ENCODE measurements at regions not wholly inside any gene's neighbourhood (a gene's known extent, or its start where the extent isn't known, plus 50 kb on each side); places are given as distances from the start of the nearest gene placed in this dataset.

- BruUV-seq (replicated peaks): no TSS peak
- CTCF ChIA-PET: no interaction called here
- dilution Hi-C loops (cut with MboI; ENCODE audit: extremely low pct_ligation_motif_present, low sequenced_read_pairs) (no loop called here), intact Hi-C loops (cut with micrococcal nuclease) (no loop called here)
- Histone ChIP-seq H3K4me3 (replicated peaks in 1 of 3; ENCODE audit: insufficient read depth in 1 of 3, low read depth in 1 of 3, low read length in 3 of 3) (no peak overlapping the region), H3K9ac (replicated peaks; ENCODE audit: extremely low read depth, insufficient read depth, low read length) (no peak overlapping the region), H3K9me1 (replicated peaks; ENCODE audit: control insufficient read depth, extremely low read depth, insufficient read depth, low read length) (no peaks in the 10 kb centered on the region), H3K27ac (ENCODE audit: insufficient read depth, low read depth, low read length) (no peak overlapping the region), H3K27me3 (ENCODE audit: control insufficient read depth in 2 of 2, insufficient read depth in 2 of 2, low read length in 2 of 2) (no peaks in the 10 kb centered on the region), H3K9me3 (replicated peaks; ENCODE audit: control insufficient read depth, insufficient read depth, low read length) (peaks cover 7% of the 10 kb centered on the region), H3K79me2 (ENCODE audit: control insufficient read depth, insufficient read depth, low read length) (no peaks in the 10 kb centered on the region), H3K4me1 (ENCODE audit: control insufficient read depth, extremely low read depth, insufficient read depth, low read length) (no peaks in the 10 kb centered on the region), H4K20me1 (replicated peaks; ENCODE audit: control insufficient read depth, extremely low read depth, insufficient read depth, low read length) (no peaks in the 10 kb centered on the region), H3K4me2 (ENCODE audit: insufficient read depth, low read length) (no peak overlapping the region), H3K36me3 (ENCODE audit: control insufficient read depth in 2 of 2, extremely low read depth in 1 of 2, insufficient read depth in 2 of 2, low read length in 2 of 2) (no peaks in the 10 kb centered on the region), H2AFZ (ENCODE audit: low read depth, low read length) (no peak overlapping the region)
- no peak for DNase-seq (ENCODE audit: low read depth, low spot score)
- POLR2A ChIA-PET: no interaction called here
- no peak for TF ChIP-seq MAX (IDR thresholded peaks at IDR 0.05; ENCODE audit: insufficient read depth, insufficient read length)
- FAIRE-seq: no peak
Observed at GRCh38 chr3:68403741-68404140, 528.6 kb downstream of the TAFA4 start.

- BruUV-seq (replicated peaks): no TSS peak
Observed at GRCh38 chr3:68402235-68402918, 530.0 kb downstream of the TAFA4 start.

More at GRCh38 chr3:68402235-68402918, 530.0 kb downstream of the TAFA4 start:
- Histone ChIP-seq H3K4me1 (ENCODE audit: control insufficient read depth, extremely low read depth, insufficient read depth, low read length) (no peaks in the 10 kb centered on the region), H3K27me3 (ENCODE audit: control insufficient read depth in 2 of 2, insufficient read depth in 2 of 2, low read length in 2 of 2) (no peaks in the 10 kb centered on the region), H4K20me1 (replicated peaks; ENCODE audit: control insufficient read depth, extremely low read depth, insufficient read depth, low read length) (no peaks in the 10 kb centered on the region), H3K9me1 (replicated peaks; ENCODE audit: control insufficient read depth, extremely low read depth, insufficient read depth, low read length) (no peaks in the 10 kb centered on the region), H3K4me3 (replicated peaks in 1 of 3; ENCODE audit: insufficient read depth in 1 of 3, low read depth in 1 of 3, low read length in 3 of 3) (no peak overlapping the region), H3K4me2 (ENCODE audit: insufficient read depth, low read length) (no peak overlapping the region), H2AFZ (ENCODE audit: low read depth, low read length) (no peak overlapping the region), H3K79me2 (ENCODE audit: control insufficient read depth, insufficient read depth, low read length) (no peaks in the 10 kb centered on the region), H3K9ac (replicated peaks; ENCODE audit: extremely low read depth, insufficient read depth, low read length) (no peak overlapping the region), H3K36me3 (ENCODE audit: control insufficient read depth in 2 of 2, extremely low read depth in 1 of 2, insufficient read depth in 2 of 2, low read length in 2 of 2) (no peaks in the 10 kb centered on the region), H3K9me3 (replicated peaks; ENCODE audit: control insufficient read depth, insufficient read depth, low read length) (peaks cover 3% of the 10 kb centered on the region), H3K27ac (ENCODE audit: insufficient read depth, low read depth, low read length) (no peak overlapping the region)
- DNase-seq (ENCODE audit: low read depth, low spot score) (no peak), FAIRE-seq (no peak)
- dilution Hi-C loops (cut with MboI; ENCODE audit: extremely low pct_ligation_motif_present, low sequenced_read_pairs): no loop called here
- intact Hi-C loops (cut with micrococcal nuclease): no loop called here
- TF ChIP-seq MYC (IDR thresholded peaks at IDR 0.05; ENCODE audit: low read depth, low read length) (no peak), POLR2A (IDR thresholded peaks at IDR 0.05; ENCODE audit: low read depth, low read length) (no peak), JUN (IDR thresholded peaks at IDR 0.05; ENCODE audit: borderline replicate concordance, insufficient read depth, insufficient read length, low read depth) (no peak), POLR2AphosphoS5 (IDR thresholded peaks at IDR 0.05; ENCODE audit: insufficient read depth, low read depth, low read length) (no peak), MAX (IDR thresholded peaks at IDR 0.05; ENCODE audit: insufficient read depth, insufficient read length) (no peak), CTCF (IDR thresholded peaks at IDR 0.05; ENCODE audit: extremely low read depth in 1 of 2, insufficient read depth in 1 of 2, low read depth in 1 of 2, low read length in 2 of 2) (no peak), GATA2 (IDR thresholded peaks at IDR 0.05; ENCODE audit: insufficient read depth, insufficient read length, low read depth, low read length) (no peak), EZH2 (IDR thresholded peaks at IDR 0.05; ENCODE audit: borderline replicate concordance, low read depth, low read length, severe bottlenecking) (no peak), FOS (IDR thresholded peaks at IDR 0.05; ENCODE audit: borderline replicate concordance, insufficient read depth, low read length) (no peak)
- ChIA-PET CTCF (no interaction called here), POLR2A (no interaction called here)

Data from endothelial cell of umbilical vein (primary cell).